NCI-H510A treated with DMSO at 0.1 percent for 48 hours (cell line): ENCODE measurements at regions not wholly inside any gene's neighbourhood (a gene's known extent, or its start where the extent isn't known, plus 50 kb on each side); places are given as distances from the start of the nearest gene placed in this dataset.

Source experiments
- DNase-seq: peaks from one replicate; lab custom pipeline; 2025; lab: John Stamatoyannopoulos, UW

- no peak for DNase-seq
These were observed 139.3 kb upstream of the ROBO2 start for GRCh38 chr3:76900596-76900995.

- DNase-seq = no peak
These were observed 131.7 kb upstream of the ROBO2 start for GRCh38 chr3:76908156-76908555.

GRCh38 chr3:76912841-76913383 lies 127.0 kb upstream of the ROBO2 start:
- no peak for DNase-seq

- DNase-seq = no peak
These were observed 122.5 kb upstream of the ROBO2 start for GRCh38 chr3:76917436-76917835.

GRCh38 chr3:76920511-76920910 lies 119.4 kb upstream of the ROBO2 start:
- DNase-seq = no peak

GRCh38 chr3:76923485-76923884 lies 116.4 kb upstream of the ROBO2 start:
- no peak for DNase-seq

GRCh38 chr3:76930712-76931111 lies 109.2 kb upstream of the ROBO2 start:
- DNase-seq = no peak

GRCh38 chr3:76933245-76933644 lies 106.7 kb upstream of the ROBO2 start:
- DNase-seq = no peak

GRCh38 chr3:76938962-76939361 lies 100.9 kb upstream of the ROBO2 start:
- no peak for DNase-seq

GRCh38 chr3:76940181-76940770 lies 99.6 kb upstream of the ROBO2 start:
- DNase-seq = no peak

GRCh38 chr3:76941376-76941775 lies 98.5 kb upstream of the ROBO2 start:
- DNase-seq = no peak

- DNase-seq = no peak
These were observed 97.8 kb upstream of the ROBO2 start for GRCh38 chr3:76942101-76942500.

GRCh38 chr3:76943058-76943457 lies 96.8 kb upstream of the ROBO2 start:
- DNase-seq = no peak

- no peak for DNase-seq
These were observed 96.2 kb upstream of the ROBO2 start for GRCh38 chr3:76943671-76944070.

- no peak for DNase-seq
These were observed 90.9 kb upstream of the ROBO2 start for GRCh38 chr3:76949033-76949432.

GRCh38 chr3:76949462-76949861 lies 90.4 kb upstream of the ROBO2 start:
- no peak for DNase-seq

- DNase-seq = no peak
These were observed 89.3 kb upstream of the ROBO2 start for GRCh38 chr3:76950590-76950989.

- no peak for DNase-seq
These were observed 85.5 kb upstream of the ROBO2 start for GRCh38 chr3:76954412-76954811.

- DNase-seq = no peak
These were observed 81.6 kb upstream of the ROBO2 start for GRCh38 chr3:76958274-76958673.

GRCh38 chr3:76958861-76959260 lies 81.0 kb upstream of the ROBO2 start:
- no peak for DNase-seq

GRCh38 chr3:76961284-76961683 lies 78.6 kb upstream of the ROBO2 start:
- DNase-seq = no peak

- no peak for DNase-seq
These were observed 74.7 kb upstream of the ROBO2 start for GRCh38 chr3:76965122-76965725.

- DNase-seq = no peak
These were observed 70.4 kb upstream of the ROBO2 start for GRCh38 chr3:76969471-76969870.

- DNase-seq = no peak
These were observed 69.8 kb upstream of the ROBO2 start for GRCh38 chr3:76969996-76970615.
